ENCODE measurements at regions not wholly inside any gene's neighbourhood (a gene's known extent, or its start where the extent isn't known, plus 50 kb on each side); places are given as distances from the start of the nearest gene placed in this dataset.

DNA sequence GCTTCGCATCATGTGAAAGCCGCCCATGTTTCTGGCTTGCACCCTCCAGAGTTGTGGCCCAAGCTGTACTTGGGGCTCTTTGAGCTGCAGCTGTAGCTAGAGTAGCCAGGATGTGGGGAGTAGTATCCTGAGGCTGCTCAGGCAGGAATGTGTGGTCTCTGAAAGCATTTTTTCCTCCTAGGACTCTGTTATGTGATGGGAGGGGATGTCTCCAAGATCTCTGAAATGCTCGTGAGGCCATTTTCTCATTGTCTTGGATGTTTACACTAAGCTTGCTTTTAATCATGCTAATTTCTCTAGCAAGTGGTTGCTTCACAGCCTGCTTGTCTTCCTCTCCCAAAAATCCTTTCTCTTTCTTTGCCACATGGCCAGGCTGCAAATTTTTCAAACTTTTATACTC lies 687.6 kb downstream of the DCDC2C start:
- DNase-seq, result no peak

DNA sequence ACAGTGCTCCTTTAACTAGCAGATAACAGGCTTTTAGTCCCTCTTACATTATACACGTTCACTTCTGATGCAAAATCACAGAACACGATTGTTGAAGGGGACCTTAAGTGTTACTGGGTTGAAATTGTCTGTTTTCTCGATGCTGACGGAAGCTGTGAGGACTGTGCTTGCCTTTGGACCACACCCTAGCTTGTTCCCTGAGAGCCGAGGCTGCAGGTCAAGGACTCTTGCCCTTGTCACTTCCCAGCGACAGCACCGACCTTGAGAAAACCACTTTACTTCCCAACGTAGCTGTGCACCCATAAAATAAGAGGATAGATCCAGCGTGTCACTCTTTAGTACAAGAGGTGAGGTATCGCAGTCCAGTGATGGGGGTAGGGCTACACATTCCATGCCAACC lies 701.0 kb downstream of the DCDC2C start:
- no peak for DNase-seq

DNA sequence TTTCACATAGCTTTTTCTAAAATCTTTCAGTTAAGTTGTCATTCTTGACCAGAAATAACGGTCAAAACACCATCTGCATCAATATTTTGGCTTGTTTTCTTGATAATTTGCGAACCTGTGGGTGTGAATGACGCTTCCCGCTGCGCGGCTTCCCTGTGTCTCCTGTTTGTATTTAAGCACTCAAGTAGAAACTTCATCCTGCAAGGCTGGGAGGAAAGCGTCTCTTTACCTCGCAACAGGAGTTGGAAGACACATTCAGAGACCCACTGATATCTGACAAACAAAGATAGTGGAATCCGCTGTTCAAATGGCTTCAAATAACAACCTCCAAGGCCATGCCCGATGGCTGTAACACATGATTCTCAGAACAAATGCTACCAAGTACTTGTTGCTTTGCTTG lies 704.9 kb downstream of the DCDC2C start:
- DNase-seq, result no peak

DNA sequence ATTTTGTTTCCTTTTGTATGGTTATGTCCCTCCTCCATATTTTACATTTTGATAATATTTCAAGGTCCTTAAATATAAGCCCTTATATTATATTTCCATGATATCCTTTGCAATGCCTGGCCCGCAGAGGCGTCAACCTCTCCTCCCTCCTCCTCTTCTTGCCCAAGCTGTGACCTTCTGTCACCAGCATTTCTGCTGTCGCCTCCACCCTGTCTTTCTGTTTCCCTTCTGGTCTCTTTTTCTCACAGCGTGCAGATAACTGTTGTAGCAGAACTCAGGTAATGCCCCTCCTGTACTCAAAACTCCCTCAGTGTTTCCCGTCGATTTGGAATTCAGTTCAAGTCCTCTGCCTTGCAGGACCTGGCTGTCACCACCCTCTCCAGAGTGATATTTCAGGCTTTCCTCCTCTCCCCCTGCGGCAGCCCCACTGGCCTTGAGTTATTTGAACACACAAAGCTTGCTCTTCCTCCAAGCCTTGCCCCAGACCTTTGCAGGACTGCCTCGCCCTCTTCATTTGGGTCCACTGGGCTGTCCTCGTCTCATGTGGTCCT lies 709.3 kb downstream of the DCDC2C start:
- DNase-seq, result no peak

DNA sequence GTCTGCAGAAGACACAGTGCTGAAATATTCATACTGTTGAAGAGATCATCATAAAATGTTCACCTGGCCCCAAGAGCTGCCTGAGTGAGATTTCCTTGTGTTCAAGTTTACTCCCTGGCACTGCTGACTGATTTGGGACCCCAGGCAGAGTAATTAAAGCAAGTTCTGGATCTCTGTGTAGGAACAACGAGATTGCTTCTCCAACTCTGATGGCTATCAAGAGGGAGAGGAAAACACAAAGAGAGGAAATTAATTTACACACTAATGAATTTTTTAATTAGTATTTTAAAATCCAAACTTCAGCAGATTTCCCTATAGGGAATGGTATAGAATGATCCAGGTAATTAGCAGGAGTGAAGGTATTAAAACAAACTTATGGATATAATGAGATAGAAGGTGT lies 711.8 kb downstream of the DCDC2C start:
- no peak for DNase-seq

DNA sequence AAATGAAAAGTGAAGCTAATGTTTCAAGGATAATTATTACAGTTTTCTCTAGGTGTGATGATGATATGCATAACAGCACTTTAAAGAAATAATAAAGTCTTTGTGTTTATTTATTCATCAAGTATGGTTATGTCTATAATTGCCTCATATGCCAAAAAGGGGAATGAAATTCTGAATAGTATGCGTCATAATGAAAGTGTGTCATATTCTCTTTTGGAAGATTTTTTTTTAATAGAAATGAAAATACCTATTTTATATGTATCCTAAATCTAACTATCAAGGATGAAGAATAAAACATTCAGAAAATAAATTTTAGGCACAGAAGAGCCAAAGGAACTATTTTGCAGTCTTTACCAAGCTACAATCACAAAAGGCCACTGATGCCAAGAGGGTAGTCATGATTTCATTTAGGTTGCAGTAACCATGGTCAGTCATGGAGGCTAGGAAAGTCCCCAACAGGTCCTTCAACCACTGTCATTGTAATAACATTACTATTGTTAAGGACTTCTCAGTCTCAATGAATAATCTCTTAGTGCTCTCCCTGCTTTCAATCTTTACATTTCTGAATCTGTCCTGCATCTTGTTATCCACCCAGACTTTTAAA lies 712.5 kb downstream of the DCDC2C start:
- no peak for DNase-seq

DNA sequence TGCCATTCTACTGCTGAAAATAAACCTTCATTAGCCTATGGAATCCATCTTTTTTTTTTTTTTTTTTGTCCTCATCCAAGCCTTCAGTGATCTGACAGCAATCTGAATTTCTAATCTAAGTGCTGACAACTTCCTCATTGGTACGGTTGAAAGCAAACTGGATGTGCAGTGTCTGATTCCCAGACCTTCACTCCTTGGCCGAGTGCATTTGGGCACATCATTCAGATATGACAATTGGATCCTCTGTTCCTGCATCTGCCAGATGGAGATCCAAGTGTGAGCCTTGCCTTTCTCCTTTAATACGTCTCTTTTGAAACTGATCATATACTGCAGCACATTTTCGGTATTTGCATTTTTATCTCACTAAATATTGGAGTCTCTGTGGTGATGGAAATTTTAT lies 713.1 kb downstream of the DCDC2C start:
- DNase-seq, result no peak

DNA sequence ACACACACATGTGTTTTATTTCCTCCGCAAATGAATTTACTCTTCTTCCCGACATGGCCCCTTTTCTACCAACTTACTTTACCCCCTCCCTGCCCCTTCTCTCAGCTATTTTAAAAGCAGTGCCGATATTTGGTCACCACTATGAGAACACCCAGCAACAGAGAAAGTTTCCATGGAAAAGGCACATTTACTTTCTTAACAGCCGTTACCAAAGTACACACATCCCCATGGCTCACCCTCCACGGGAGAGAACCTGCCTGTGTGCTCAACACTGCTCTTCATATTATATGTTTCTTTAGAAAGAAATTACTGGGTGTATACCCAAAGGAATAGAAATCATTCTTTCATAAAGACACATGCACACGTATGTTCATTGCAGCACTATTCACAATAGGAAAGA lies 714.4 kb downstream of the DCDC2C start:
- no peak for DNase-seq

DNA sequence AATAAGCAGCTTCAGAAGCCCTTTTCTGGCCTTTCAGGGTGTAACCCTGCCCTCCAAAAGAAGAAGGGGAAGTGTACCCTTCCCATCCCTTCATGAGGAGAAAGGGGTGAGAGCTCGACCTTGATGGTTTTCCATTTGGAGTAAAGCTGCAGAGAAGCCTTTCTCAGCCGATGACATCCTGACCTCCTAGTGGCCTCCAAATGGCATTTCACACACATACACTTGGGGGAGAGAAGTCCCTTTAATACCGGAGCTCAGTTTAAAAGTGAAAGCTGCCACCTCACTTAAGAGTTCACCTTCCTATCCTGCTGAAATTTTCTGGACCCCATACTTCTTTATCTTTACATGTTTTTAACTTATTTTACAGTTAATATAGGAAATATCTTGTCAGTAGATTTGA lies 716.7 kb downstream of the DCDC2C start:
- no peak for DNase-seq

DNA sequence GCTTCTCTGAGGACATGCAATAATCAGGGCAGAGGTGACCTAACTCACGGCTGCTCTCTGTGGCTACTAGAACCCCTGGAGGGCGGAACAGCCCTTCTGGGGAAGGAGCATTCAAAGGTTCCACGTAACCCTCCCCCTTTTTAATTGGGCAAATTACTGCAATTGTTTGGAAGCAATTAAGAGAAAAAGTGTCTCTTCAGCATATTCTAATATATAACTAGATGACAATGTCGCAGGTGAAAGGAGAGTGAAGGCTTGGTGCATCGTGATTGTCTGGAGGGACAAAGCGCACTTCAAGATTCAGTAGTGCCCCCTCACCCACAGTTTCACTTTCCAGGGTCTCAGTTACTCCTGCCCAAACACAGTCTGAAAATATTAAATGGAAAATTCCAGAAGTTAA lies 720.8 kb downstream of the DCDC2C start:
- DNase-seq, result no peak

DNA sequence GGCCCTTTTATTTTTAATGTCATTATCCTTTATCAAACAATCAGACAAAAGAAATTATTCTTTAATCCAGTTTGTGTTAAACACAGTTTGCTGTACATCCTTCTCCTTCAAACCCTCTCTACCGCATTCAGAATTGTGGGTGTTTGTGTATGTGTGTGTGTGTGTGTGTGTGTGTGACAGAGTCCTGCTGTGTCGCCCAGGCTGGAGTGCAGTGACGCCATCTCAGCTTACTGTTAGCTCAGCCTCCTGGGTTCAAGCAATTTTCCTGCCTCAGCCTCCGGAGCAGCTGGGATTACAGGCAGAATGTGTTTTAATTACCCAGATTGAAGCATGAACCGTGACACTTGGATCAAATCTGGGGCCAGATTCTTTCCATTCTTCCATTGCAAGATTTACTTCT lies 723.7 kb downstream of the DCDC2C start:
- DNase-seq, result no peak

DNA sequence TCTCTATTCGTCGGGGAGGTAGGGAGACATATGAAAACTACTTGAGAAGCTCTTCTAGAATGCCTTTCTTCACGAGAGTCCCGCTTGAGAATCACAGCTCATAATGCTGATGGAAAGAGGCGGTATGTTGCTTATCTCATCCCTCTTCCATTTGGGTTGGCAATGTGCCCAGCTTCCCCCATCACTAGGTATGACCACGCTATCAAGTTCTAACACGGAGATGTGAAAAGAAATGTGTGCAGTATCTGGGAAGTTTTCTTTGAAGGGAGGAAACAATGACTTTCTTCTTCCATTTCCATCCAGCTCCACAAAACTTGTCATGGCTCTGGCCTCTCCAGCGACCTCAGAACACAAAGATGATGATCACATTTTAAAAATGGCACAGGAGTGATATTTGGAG lies 742.4 kb downstream of the DCDC2C start:
- DNase-seq, result no peak

DNA sequence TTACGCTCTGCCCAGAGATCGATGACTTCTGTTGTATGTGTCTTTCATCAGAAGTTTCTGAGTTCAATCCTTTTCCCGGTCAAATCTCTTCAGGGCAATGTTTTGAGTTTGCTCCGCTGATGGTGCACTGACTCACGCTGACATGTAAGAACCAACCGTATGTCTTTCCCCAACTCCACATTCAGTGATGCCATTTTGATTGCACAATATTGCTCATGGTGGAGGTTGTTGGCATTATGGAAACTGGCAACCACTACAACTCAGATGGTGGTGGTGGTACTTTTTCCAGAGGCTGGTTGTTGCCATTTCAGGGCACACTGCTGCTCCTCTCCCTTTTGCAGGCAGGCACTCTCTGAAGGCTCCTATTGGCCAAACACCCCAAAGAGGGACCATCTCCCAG lies 751.5 kb downstream of the DCDC2C start:
- DNase-seq, result no peak

DNA sequence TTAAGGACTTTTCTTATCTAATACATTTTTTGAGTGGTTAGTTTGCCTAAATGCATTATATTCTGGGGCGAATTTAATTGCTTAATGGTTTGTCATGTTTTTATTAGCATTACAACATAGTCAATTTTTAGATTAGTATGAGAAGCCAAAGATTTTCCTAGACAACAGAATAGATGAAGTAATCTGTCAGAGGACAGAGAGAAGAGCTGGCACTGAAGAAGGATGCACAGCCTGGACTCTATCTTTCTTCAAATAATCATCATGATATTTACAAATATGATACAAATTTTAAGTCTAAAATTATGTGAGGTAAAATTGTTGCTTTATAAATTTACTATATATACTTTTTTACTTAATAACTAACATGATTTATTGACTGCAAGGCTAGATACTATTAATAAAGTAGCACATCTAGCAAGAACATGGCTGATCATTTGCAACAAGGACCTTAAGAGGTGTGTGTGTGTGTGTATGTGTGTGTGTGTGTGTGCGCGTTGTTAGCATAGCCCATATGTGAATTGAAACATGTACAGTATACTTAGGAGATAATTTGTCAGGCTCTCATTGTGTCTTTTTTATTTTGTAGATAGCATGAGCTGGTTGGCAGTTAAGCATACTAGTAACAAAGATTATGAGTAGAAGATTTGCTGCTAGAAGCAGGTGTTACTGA lies 752.2 kb downstream of the DCDC2C start:
- no peak for DNase-seq

DNA sequence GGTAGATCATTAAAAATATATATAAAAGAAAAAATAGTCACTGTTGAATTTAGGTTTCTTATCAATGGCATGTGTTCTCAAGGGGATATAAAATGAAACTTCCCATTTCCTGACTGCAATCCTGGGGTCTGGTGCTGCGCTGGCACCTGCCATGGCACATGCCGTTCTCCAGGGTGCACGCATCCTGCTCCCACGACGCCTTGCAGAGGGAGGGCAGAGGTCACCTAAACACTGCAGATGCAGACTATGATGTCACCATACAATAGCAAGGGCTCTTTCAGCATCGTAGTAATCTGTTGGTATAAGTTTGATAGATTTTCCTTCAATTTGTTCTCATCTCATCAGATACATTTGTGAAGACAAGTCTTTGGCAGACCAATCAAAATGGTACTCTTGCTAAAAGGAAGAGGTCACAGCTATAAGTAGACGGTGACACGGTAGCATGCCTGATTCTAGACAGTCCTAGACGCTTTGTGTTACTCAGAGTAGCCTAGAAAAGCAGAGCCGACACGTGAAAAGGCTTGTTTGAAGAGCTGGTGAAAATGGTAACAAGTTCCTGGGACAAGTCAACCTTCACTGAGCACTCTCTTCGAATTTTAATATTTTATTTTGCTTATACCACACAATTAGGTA lies 761.4 kb downstream of the DCDC2C start:
- DNase-seq, result no peak

DNA sequence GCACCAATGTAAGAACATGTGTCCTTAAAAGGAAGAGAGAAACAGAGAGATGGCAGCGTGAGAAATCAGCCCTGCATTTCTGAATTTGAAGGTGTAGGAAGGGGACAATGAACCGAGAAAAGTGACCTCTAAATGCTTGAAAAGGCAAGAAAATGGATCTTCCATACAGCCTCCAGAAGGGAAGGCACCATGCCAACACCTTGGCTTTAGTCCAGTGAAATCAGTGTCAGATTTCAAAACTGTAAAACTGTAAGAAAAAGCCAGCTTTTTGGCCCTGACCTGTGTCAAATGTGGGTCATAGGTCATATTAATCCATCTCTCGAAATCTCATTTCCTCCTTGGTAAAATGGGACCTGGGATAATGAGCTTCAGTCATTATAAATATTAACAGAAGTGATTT lies 762.3 kb downstream of the DCDC2C start:
- DNase-seq, result no peak

DNA sequence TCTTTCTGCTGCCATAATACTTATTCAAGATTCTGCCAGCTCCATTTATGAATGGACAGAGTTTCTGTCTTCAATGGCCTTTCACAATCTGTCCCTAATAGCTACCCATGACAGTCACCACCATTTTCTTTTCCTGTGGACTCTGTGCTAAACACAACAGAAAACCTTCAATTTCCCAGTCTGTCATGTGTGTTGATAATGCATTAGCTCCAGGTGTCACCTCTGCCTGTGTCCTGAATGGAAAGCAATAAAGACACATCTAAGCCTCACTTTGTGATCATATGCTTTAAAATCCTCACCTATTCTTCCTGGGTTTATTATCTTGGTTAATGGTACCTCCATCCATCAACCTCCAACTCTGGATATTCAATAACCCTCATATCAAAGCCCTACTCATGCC lies 772.2 kb downstream of the DCDC2C start:
- no peak for DNase-seq

DNA sequence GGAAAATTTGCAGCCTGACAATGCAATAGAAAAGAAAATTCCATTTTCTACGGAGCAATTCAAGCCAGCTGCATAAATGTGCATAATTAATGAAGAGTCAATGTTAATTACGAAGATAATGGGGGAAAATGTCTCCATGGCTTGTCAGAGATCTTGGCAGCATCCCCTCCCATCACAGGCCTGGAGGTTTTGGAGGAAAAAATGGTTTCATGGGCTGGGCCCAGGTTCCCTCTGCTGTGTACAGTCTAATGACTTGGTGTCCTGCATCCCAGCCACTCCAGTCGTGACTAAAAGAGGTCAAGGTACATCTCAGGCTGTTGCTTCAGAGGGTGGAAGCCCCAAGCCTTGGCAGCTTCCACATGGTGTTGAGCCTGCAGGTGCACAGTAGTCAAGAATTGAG lies 779.7 kb downstream of the DCDC2C start:
- DNase-seq, result no peak

DNA sequence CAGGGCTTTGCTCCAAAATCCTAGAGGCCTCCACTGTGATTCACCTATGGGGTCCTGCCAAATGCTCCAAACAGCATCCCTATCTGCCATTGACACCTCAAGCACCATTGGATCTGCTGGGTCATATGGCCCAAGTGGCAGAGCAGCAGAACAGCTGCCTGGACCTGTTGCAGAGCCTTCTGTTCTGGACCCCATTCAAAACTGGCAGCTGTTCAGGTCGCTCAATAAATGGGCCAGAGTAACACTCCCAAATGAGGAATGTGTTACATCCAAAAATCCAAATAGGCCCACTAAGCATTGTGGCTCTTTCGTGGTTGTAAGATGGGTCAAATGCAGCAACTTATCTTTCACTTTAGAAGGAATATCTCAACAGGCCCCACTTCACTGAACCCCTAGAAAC lies 783.6 kb downstream of the DCDC2C start:
- no peak for DNase-seq

DNA sequence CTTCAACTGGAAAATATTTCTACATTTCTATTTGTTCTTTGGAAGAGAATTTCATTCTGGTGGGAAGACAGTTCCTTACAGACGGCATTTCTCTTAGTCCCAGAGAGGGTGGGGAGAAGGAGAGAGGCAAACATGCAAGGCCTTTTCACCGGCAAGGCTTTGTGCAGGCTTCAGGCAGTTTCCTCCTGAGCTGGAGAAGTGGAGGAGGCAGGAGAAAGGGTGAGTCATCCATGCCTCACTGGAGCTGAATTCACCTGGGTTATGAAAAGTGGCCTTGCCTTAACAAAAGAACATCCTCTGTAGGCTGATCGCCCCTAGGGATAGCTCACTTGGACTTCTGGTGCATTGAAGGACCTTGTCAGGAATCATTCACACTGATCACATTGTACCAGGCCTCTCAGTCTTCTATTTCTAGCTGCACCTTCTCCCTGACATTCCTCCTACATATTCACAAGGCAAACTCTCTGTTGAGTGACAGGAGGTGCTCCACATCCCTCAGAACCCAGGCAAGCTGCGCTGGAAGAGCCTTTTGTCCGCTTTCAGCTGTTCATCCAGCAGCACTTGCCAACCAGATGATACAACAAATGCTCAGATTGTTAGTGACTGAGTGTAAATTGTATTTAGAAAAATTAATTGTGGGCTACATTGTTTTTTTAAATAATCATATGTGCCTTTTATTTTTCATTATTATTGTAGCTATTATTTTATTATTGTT lies 796.1 kb downstream of the DCDC2C start:
- no peak for DNase-seq

DNA sequence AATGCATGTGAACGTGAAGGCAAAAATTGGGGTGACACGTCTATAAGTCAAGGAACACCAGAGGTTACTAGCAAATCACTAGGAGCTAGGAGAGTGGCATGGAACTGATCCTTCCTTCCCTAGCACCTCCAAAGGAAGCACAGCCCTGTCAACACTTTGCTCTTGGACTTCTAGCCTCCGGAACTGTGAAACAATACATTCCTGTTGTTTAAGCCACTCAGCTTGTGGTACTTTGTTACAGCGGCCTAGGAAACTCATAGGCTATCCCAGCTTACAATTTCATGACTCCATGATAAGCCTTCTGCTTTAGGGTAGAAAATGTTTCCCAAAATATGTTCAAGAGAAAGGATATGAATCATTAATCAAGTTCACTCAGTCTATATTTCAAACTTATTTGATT lies 798.1 kb downstream of the DCDC2C start:
- DNase-seq, result no peak

DNA sequence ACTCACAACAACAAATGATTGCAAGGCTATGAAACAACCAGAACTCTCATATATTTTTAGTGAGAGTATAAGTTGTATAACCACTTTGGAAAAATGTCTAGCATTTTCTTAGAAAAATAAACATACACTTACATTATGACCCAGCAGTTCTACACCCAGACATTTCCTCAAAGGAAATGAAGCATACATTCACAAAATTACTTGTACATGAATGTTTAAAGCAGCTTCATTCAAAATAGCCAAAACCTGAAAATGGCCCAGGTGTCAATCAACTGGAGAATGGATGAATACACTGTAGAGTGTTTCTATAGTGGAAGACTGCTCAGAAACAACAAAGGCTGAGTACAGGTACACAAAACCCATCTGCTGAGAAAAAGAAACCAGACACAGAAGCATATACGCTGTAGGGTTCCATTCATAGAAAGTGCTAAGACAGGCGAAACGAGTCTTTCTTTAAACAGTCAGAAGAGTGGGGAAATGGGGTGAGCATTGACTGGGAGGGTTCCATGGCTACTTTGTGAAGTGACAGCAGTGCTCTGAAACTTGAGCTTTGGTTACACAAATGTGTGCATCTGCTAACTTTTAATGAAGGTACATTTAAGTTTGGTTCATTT lies 799.0 kb downstream of the DCDC2C start:
- no peak for DNase-seq

DNA sequence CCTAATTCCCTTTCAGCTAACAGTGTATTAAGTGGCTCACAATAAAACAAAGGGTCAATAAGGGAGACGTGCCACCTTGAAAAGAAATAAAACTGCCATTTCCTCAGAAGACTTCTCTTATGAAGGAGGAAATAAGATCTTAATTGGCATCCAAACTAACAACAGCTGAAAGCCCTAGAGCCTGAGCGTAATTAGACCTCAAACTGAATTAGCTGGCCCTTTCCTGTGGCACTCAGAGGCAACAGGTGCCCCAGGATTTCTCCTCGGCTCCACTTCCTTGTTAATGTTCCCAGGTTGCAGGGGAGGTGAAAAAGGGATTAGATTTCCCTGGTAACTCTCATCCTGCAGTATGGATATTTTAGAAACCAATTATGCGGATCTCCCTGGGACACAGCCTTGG lies 804.3 kb downstream of the DCDC2C start:
- no peak for DNase-seq
